ENCODE measurements at regions not wholly inside any gene's neighbourhood (a gene's known extent, or its start where the extent isn't known, plus 50 kb on each side); places are given as distances from the start of the nearest gene placed in this dataset.
"Not testable (repeated sequence)": the region's sequence is repeated elsewhere in the genome, so short reads cannot be mapped to it uniquely, and the experiment has no call there.

GRCh38 chr2:38482710-38483109 lies 105.6 kb upstream of the ATL2 start:
- not testable (repeated sequence) for DNase-seq

- DNase-seq = no peak
Observed at GRCh38 chr2:38480617-38481016, 103.5 kb upstream of the ATL2 start.

GRCh38 chr2:38477006-38477405 lies 99.9 kb upstream of the ATL2 start:
- no peak for DNase-seq

- no peak for DNase-seq
Observed at GRCh38 chr2:38475567-38475881, 98.5 kb upstream of the ATL2 start.

- DNase-seq = no peak
Observed at GRCh38 chr2:38474715-38475566, 97.9 kb upstream of the ATL2 start.

- no peak for DNase-seq
Observed at GRCh38 chr2:38474021-38474456, 97.0 kb upstream of the ATL2 start.

GRCh38 chr2:38473333-38474005 lies 96.4 kb upstream of the ATL2 start:
- no peak for DNase-seq

GRCh38 chr2:38470115-38470514 lies 93.0 kb upstream of the ATL2 start:
- DNase-seq = no peak

GRCh38 chr2:38467768-38468455 lies 90.8 kb upstream of the ATL2 start:
- no peak for DNase-seq

GRCh38 chr2:38466876-38467767 lies 90.0 kb upstream of the ATL2 start:
- no peak for DNase-seq

GRCh38 chr2:38466409-38466808 lies 89.3 kb upstream of the ATL2 start:
- DNase-seq = no peak

GRCh38 chr2:38465789-38466127 lies 88.7 kb upstream of the ATL2 start:
- DNase-seq = peak in 1 of 2 experiments; percentile 25

GRCh38 chr2:38464971-38465788 lies 88.1 kb upstream of the ATL2 start:
- DNase-seq = no peak

GRCh38 chr2:38463752-38464151 lies 86.7 kb upstream of the ATL2 start:
- no peak for DNase-seq

- peak in 1 of 2 experiments; percentile 6 for DNase-seq
Observed at GRCh38 chr2:38462121-38462661, 85.1 kb upstream of the ATL2 start.

- no peak for DNase-seq
Observed at GRCh38 chr2:38461470-38461869, 84.4 kb upstream of the ATL2 start.

- no peak for DNase-seq
Observed at GRCh38 chr2:38460313-38460712, 83.2 kb upstream of the ATL2 start.

- no peak for DNase-seq
Observed at GRCh38 chr2:38454081-38454480, 77.0 kb upstream of the ATL2 start.

GRCh38 chr2:38451778-38452177 lies 74.7 kb upstream of the ATL2 start:
- not testable (repeated sequence) for DNase-seq

- DNase-seq = no peak
Observed at GRCh38 chr2:38450509-38450908, 73.4 kb upstream of the ATL2 start.

GRCh38 chr2:38448692-38449410 lies 71.8 kb upstream of the ATL2 start:
- DNase-seq = no peak
